Esophagus muscularis mucosa (tissue), 4 donors: ENCODE measurements at regions not wholly inside any gene's neighbourhood (a gene's known extent, or its start where the extent isn't known, plus 50 kb on each side); places are given as distances from the start of the nearest gene placed in this dataset.

Experiments used
- DNase-seq: peaks from one replicate; pipeline ENCODE4 v3.0.0-alpha.2; 2017; ENCODE audit errors: extremely low spot score
- H3K27ac ChIP-seq, 4 donors: fragments of 200-600 bp; sonication (generic); replicated peaks in 1 of 4; 1 replicate in 3 of 4; 2 replicates in 1 of 4; pipeline ENCODE4 v1.5.1; 2016 to 2019; ENCODE audit warnings: mild to moderate bottlenecking in 1 of 4
- H3K27me3 ChIP-seq, 4 donors: fragments of 200-600 bp; sonication (generic); one replicate each; pipeline versions ENCODE4 v1.5.1 to v1.6.0; 2016 to 2019
- H3K36me3 ChIP-seq, 4 donors: fragments of 200-600 bp; sonication (generic); one replicate each; pipeline ENCODE4 v1.5.1; 2016 to 2019
- H3K4me1 ChIP-seq, 4 donors: fragments of 200-600 bp; sonication (generic); one replicate each; pipeline ENCODE4 v1.5.1; 2016 to 2019
- H3K4me3 ChIP-seq, 4 donors: fragments of 200-600 bp; sonication (generic); 1 replicate in 2 of 4; 2 replicates in 2 of 4; pipeline ENCODE4 v1.5.1; 2016 to 2019; ENCODE audit warnings: mild to moderate bottlenecking in 4 of 4, moderate library complexity in 1 of 4
- H3K9me3 ChIP-seq, 4 donors: fragments of 200-600 bp; sonication (generic); 1 replicate in 3 of 4; 2 replicates in 1 of 4; pipeline ENCODE4 v1.5.1; 2016 to 2019
- CTCF ChIP-seq, 3 experiments: fragments of 200-600 bp in 2 of 3; fragments of 450-650 bp in 1 of 3; sonication (generic) in 2 of 3; IDR thresholded peaks; one replicate each; pipeline ENCODE4 v1.5.1; 2017 to 2019; ENCODE audit warnings: antibody characterized with exemption in 3 of 3, mild to moderate bottlenecking in 2 of 3, moderate library complexity in 1 of 3
- EP300 ChIP-seq: sonication (generic); formaldehyde crosslinking; IDR thresholded peaks from one replicate; pipeline ENCODE4 v1.6.1; 2017; ENCODE audit warnings: antibody characterized with exemption
- POLR2A ChIP-seq: fragments of 450-650 bp; IDR thresholded peaks from one replicate; pipeline ENCODE4 v1.6.1; 2017; ENCODE audit warnings: antibody characterized with exemption, moderate library complexity, mild to moderate bottlenecking, low read depth
- POLR2AphosphoS5 ChIP-seq, 2 donors: sonication (generic); formaldehyde crosslinking; IDR thresholded peaks; one replicate each; pipeline ENCODE4 v1.6.1; 2017; ENCODE audit warnings: antibody characterized with exemption in 2 of 2
- WGBS: methylation state at CpG from one replicate; pipeline ENCODE4 v1.1.5; 2018; 5-methylcytosine and 5-hydroxymethylcytosine counted together
- intact Hi-C: fragments of 100-400 bp; cut with DNase I; formaldehyde crosslinking; loops from one replicate; pipeline ENCODE4 v1.15.1; 2023

- no peaks in the 10 kb centered on the region for H3K9me3 ChIP-seq
- H3K4me1 ChIP-seq: peaks cover 13 to 25% (median 20%) of the 10 kb centered on the region in 4 donors
- no peak for DNase-seq
- no peaks in the 10 kb centered on the region for H3K27me3 ChIP-seq
- intact Hi-C loops: no loop called here
- H3K4me3 ChIP-seq: no peak overlapping the region
- no peak for TF ChIP-seq EP300
- no peak for TF ChIP-seq POLR2AphosphoS5 (IDR thresholded peaks at IDR 0.05)
- no peak for TF ChIP-seq POLR2A
- no peak for TF ChIP-seq CTCF (IDR thresholded peaks at IDR 0.05)
- H3K27ac ChIP-seq: no peak overlapping the region
- no peaks in the 10 kb centered on the region for H3K36me3 ChIP-seq
- WGBS: 79% methylated on average over 6 of the region's 6 CpGs
Measured at GRCh38 chr22:46029574-46030200, 52.7 kb upstream of the WNT7B start.

GRCh38 chr22:46030231-46030880 lies 53.4 kb upstream of the WNT7B start:
- H3K27me3 ChIP-seq: no peaks in the 10 kb centered on the region
- H3K9me3 ChIP-seq: no peaks in the 10 kb centered on the region
- no peak for TF ChIP-seq CTCF (IDR thresholded peaks at IDR 0.05)
- TF ChIP-seq POLR2AphosphoS5 (IDR thresholded peaks at IDR 0.05): no peak
- no peak for TF ChIP-seq POLR2A
- no peak for TF ChIP-seq EP300
- intact Hi-C loops: no loop called here
- WGBS: 78% methylated on average over 9 of the region's 11 CpGs
- peaks cover 13 to 31% (median 27%) of the 10 kb centered on the region in 4 donors for H3K4me1 ChIP-seq
- H3K4me3 ChIP-seq: no peak overlapping the region
- DNase-seq: no peak
- H3K36me3 ChIP-seq: no peaks in the 10 kb centered on the region
- H3K27ac ChIP-seq: no peak overlapping the region

GRCh38 chr22:46031066-46031465 lies 54.1 kb upstream of the WNT7B start:
- no peak for DNase-seq
- 98% methylated on average over 5 of the region's 13 CpGs for WGBS
- H3K4me3 ChIP-seq: no peak overlapping the region
- TF ChIP-seq POLR2AphosphoS5 (IDR thresholded peaks at IDR 0.05) (no peak), EP300 (no peak), CTCF (IDR thresholded peaks at IDR 0.05) (no peak), POLR2A (no peak)
- no peaks in the 10 kb centered on the region for H3K27me3 ChIP-seq
- peaks cover 13 to 33% (median 28%) of the 10 kb centered on the region in 4 donors for H3K4me1 ChIP-seq
- no peak overlapping the region for H3K27ac ChIP-seq
- no peaks in the 10 kb centered on the region for H3K9me3 ChIP-seq
- intact Hi-C loops: no loop called here
- H3K36me3 ChIP-seq: no peaks in the 10 kb centered on the region

- Histone ChIP-seq H3K4me3 (no peak overlapping the region), H3K27me3 (no peaks in the 10 kb centered on the region), H3K9me3 (no peaks in the 10 kb centered on the region), H3K4me1 (peaks cover 16 to 32% (median 30%) of the 10 kb centered on the region in 4 donors), H3K27ac (no peak overlapping the region), H3K36me3 (no peaks in the 10 kb centered on the region)
- DNase-seq: no peak
- TF ChIP-seq EP300: no peak
- no peak for TF ChIP-seq CTCF (IDR thresholded peaks at IDR 0.05)
- no peak for TF ChIP-seq POLR2AphosphoS5 (IDR thresholded peaks at IDR 0.05)
- TF ChIP-seq POLR2A: no peak
- 87% methylated on average over 2 of the region's 2 CpGs for WGBS
- intact Hi-C loops: no loop called here
Measured at GRCh38 chr22:46031557-46031956, 54.6 kb upstream of the WNT7B start.
